HCT116 (cell line): ENCODE measurements at regions not wholly inside any gene's neighbourhood (a gene's known extent, or its start where the extent isn't known, plus 50 kb on each side); places are given as distances from the start of the nearest gene placed in this dataset.

Experiments
- ATAC-seq: fragments of 200-7000 bp; cut with Tn5 transposase; 2 replicates; pipeline ENCODE4 v1.9.1; 2020; ENCODE audit warnings: mild to moderate bottlenecking, moderate library complexity
- BruUV-seq: library from RNA; stranded (reverse); fragments of 400-500 nt; replicated peaks from 2 replicates; lab custom pipeline; 2021; lab: Mats Ljungman, UMichigan
- CTCF ChIA-PET: fragments of 300-600 bp; sonication (Branson Sonifier 250); formaldehyde crosslinking; loops from one replicate; lab custom pipeline; 2021; ENCODE audit warnings: antibody characterized with exemption; lab: Charles Lee
- POLR2A ChIA-PET: fragments of 300-600, 350-600 bp; sonication (Branson Sonifier 250); formaldehyde crosslinking; loops from one replicate; lab custom pipeline; 2021; ENCODE audit warnings: antibody characterized with exemption; lab: Charles Lee
- RAD21 ChIA-PET, 2 experiments: fragments of 300-600 bp; sonication (Branson Sonifier 250); formaldehyde crosslinking; loops; one replicate each; lab custom pipeline; 2023; ENCODE audit warnings: low total read pairs in 2 of 2; ENCODE audit not compliant: uncharacterized antibody in 2 of 2, unreplicated experiment in 2 of 2, low non-redundant PET in 1 of 2; lab: Charles Lee
- DNase-seq: peaks from one replicate; pipeline ENCODE4 v3.0.0-alpha.2; 2010; ENCODE audit warnings: low read depth, low spot score
- H2AFZ ChIP-seq: fragments of 200-600 bp; shearing (Covaris generic), sonication (generic); 2 replicates; pipeline ENCODE4 v1.6.1; 2017; ENCODE audit warnings: low read depth, mixed run types, mixed read lengths, antibody characterized with exemption, low read length; ENCODE audit not compliant: poor library complexity, severe bottlenecking
- H3K27ac ChIP-seq: 2 replicates; pipeline ENCODE4 v1.5.1; 2012; ENCODE audit warnings: low read depth, low read length
- H3K27me3 ChIP-seq: fragments of 200-600 bp; sonication (generic); 2 replicates; pipeline ENCODE4 v1.6.1; 2016; ENCODE audit warnings: mixed run types, low read length, mixed read lengths; ENCODE audit not compliant: insufficient read depth
- H3K36me3 ChIP-seq, 2 experiments: fragments of 200-500 bp in 1 of 2; fragments of 200-600 bp in 1 of 2; sonication (Bioruptor generic) in 1 of 2; sonication (generic) in 1 of 2; 2 replicates each; pipeline versions ENCODE4 v1.5.1 to v1.6.1; 2014 to 2016; ENCODE audit warnings: low read length in 2 of 2, inconsistent platforms in 1 of 2, mixed read lengths in 1 of 2, mixed run types in 1 of 2; ENCODE audit not compliant: insufficient read depth in 2 of 2, control insufficient read depth in 1 of 2
- H3K4me1 ChIP-seq, 2 experiments: fragments of 200-600 bp in 1 of 2; sonication (generic) in 1 of 2; 2 replicates each; pipeline versions ENCODE4 v1.5.1 to v1.6.1; 2012 to 2017; ENCODE audit warnings: low read length in 2 of 2, inconsistent platforms in 1 of 2, mild to moderate bottlenecking in 1 of 2, mixed read lengths in 1 of 2, mixed run types in 1 of 2, moderate library complexity in 1 of 2; ENCODE audit not compliant: insufficient read depth in 2 of 2, control insufficient read depth in 1 of 2
- H3K4me2 ChIP-seq: fragments of 200-600 bp; sonication (generic); 2 replicates; pipeline ENCODE4 v1.6.1; 2017; ENCODE audit warnings: mixed run types, low read length, mixed read lengths
- H3K4me3 ChIP-seq, 2 experiments: fragments of 200-600 bp in 1 of 2; sonication (generic) in 1 of 2; replicated peaks in 1 of 2; 2 replicates each; pipeline ENCODE4 v1.5.1; 2011 to 2016; ENCODE audit warnings: low read length in 2 of 2, control low read depth in 1 of 2, low read depth in 1 of 2, mild to moderate bottlenecking in 1 of 2, mixed read lengths in 1 of 2, mixed run types in 1 of 2
- H3K79me2 ChIP-seq: fragments of 200-600 bp; sonication (generic); 2 replicates; pipeline ENCODE4 v1.6.1; 2017; ENCODE audit warnings: mild to moderate bottlenecking, mixed run types, low read length, moderate library complexity, mixed read lengths; ENCODE audit not compliant: insufficient read depth
- H3K9ac ChIP-seq: fragments of 200-600 bp; sonication (generic); 2 replicates; pipeline ENCODE4 v1.6.1; 2016; ENCODE audit warnings: low read length, mixed read lengths
- H3K9me2 ChIP-seq: fragments of 200-600 bp; sonication (generic), shearing (Covaris generic); 2 replicates; pipeline ENCODE4 v1.6.1; 2017; ENCODE audit warnings: mixed run types, mild to moderate bottlenecking, moderate library complexity; ENCODE audit not compliant: insufficient read depth
- H3K9me3 ChIP-seq, 2 experiments: fragments of 200-500 bp in 1 of 2; fragments of 200-600 bp in 1 of 2; sonication (Bioruptor generic) in 1 of 2; sonication (generic) in 1 of 2; 2 replicates each; pipeline ENCODE4 v1.6.1; 2014 to 2017; ENCODE audit warnings: low read length in 2 of 2, mixed read lengths in 2 of 2, inconsistent platforms in 1 of 2, low read depth in 1 of 2, mild to moderate bottlenecking in 1 of 2, mixed run types in 1 of 2, moderate library complexity in 1 of 2; ENCODE audit not compliant: control insufficient read depth in 1 of 2, insufficient read depth in 1 of 2
- H4K20me1 ChIP-seq: fragments of 200-600 bp; sonication (generic), shearing (Covaris generic); 2 replicates; pipeline ENCODE4 v1.6.1; 2017; ENCODE audit warnings: mixed run types, mild to moderate bottlenecking, moderate library complexity; ENCODE audit not compliant: insufficient read depth
- CBX3 ChIP-seq: IDR thresholded peaks from 2 replicates; pipeline ENCODE4 v1.6.1; 2012; ENCODE audit warnings: low read depth
- EGR1 ChIP-seq: IDR thresholded peaks from 2 replicates; pipeline ENCODE4 v1.6.1; 2012; ENCODE audit warnings: low read depth
- ELF1 ChIP-seq: IDR thresholded peaks from 2 replicates; pipeline ENCODE4 v1.6.1; 2012; ENCODE audit warnings: low read depth, borderline replicate concordance
- EZH2 ChIP-seq: fragments of 200-600 bp; sonication (generic); IDR thresholded peaks from 2 replicates; pipeline ENCODE4 v1.6.1; 2017; ENCODE audit warnings: antibody characterized with exemption, mixed run types
- FOSL1 ChIP-seq: IDR thresholded peaks from 2 replicates; pipeline ENCODE4 v1.6.1; 2012; ENCODE audit warnings: low read depth
- MAX ChIP-seq: IDR thresholded peaks from 2 replicates; pipeline ENCODE4 v1.6.1; 2012
- POLR2AphosphoS5 ChIP-seq: IDR thresholded peaks from 2 replicates; pipeline ENCODE4 v1.6.1; 2011; ENCODE audit warnings: mild to moderate bottlenecking, low read depth, low read length, moderate library complexity
- RAD21 ChIP-seq: IDR thresholded peaks from 2 replicates; pipeline ENCODE4 v1.6.1; 2012; ENCODE audit warnings: low read depth, mild to moderate bottlenecking
- REST ChIP-seq: IDR thresholded peaks from 2 replicates; pipeline ENCODE4 v1.6.1; 2012; ENCODE audit warnings: low read depth
- SIN3A ChIP-seq: IDR thresholded peaks from 2 replicates; pipeline ENCODE4 v1.6.1; 2012; ENCODE audit warnings: low read depth
- SP1 ChIP-seq: IDR thresholded peaks from 2 replicates; pipeline ENCODE4 v1.6.1; 2012; ENCODE audit warnings: low read depth
- SRF ChIP-seq: IDR thresholded peaks from 2 replicates; pipeline ENCODE4 v1.6.1; 2012; ENCODE audit warnings: low read depth
- TCF7L2 ChIP-seq: IDR thresholded peaks from 2 replicates; pipeline ENCODE4 v1.7.0; 2011; ENCODE audit warnings: borderline replicate concordance, inconsistent platforms; ENCODE audit not compliant: insufficient read depth, insufficient read length; ENCODE audit errors: extremely low read depth
- YY1 ChIP-seq: IDR thresholded peaks from 2 replicates; pipeline ENCODE4 v1.6.1; 2011; ENCODE audit warnings: low read length, low read depth, moderate library complexity, mild to moderate bottlenecking; ENCODE audit not compliant: insufficient replicate concordance; ENCODE audit errors: extremely low read depth
- ZBTB33 ChIP-seq: IDR thresholded peaks from 2 replicates; pipeline ENCODE4 v1.6.1; 2011; ENCODE audit warnings: mild to moderate bottlenecking, low read length, moderate library complexity; ENCODE audit not compliant: insufficient replicate concordance; ENCODE audit errors: extremely low read depth
- ZFX ChIP-seq: fragments of 450-650 bp; IDR thresholded peaks from 2 replicates; pipeline ENCODE4 v1.6.1; 2017
- ZNF274 ChIP-seq: fragments of 200-500 bp; sonication (Bioruptor generic); IDR thresholded peaks from 2 replicates; pipeline ENCODE4 v1.6.1; 2014; ENCODE audit warnings: mild to moderate bottlenecking, low read depth, low read length, inconsistent platforms
- intact Hi-C: fragments of 100-400 bp; cut with micrococcal nuclease; formaldehyde crosslinking; loops from 2 replicates; pipeline ENCODE4 v1.10.0; 2022
- TF ChIP-seq, protein P1 (sequence below): IDR thresholded peaks from 2 replicates; pipeline ENCODE4 v1.6.1; 2012
- TF ChIP-seq, protein P2 (sequence below), 3 experiments: fragments of 200-600 bp in 1 of 3; sonication (generic) in 1 of 3; IDR thresholded peaks in 2 of 3; conservative IDR thresholded peaks in 1 of 3; 2 replicates each; pipeline ENCODE4 v1.5.1; 2012 to 2017; ENCODE audit warnings: low read depth in 2 of 3, low read length in 2 of 3, antibody characterized with exemption in 1 of 3, borderline replicate concordance in 1 of 3, control low read depth in 1 of 3, mild to moderate bottlenecking in 1 of 3, mixed read lengths in 1 of 3, mixed run types in 1 of 3, moderate library complexity in 1 of 3; ENCODE audit not compliant: insufficient read depth in 1 of 3

DNA sequence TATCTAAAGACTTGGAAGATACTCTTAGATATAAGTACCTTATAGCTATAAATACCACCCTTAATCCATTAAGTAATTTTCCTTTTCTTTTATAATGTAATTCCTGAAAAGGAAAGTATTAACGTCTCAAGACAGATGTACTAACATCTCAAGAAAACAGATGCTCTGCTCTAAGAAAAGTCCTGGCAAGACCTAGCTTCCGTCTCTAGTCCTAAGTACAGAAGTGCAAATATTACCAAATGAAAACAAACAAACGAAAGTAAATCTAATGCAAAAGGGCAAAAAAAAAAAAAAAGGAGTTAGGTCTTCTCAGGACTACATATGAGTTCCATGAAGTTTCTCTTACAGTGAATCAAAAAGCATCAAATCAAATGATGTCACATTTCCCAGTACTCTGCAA, 106.8 kb upstream of the PDE10A start:
- POLR2A ChIA-PET: no interaction called here
- CTCF ChIA-PET: interaction anchor here (0.6 kb wide), 1 partner anchor 41 kb away, joined by 4 read pairs; no protein-coding TSS in a partner anchor
- no peak overlapping the region for H2AFZ ChIP-seq

More for the DNA sequence above, 106.8 kb upstream of the PDE10A start:
- TF ChIP-seq CBX3: no peak
- TF ChIP-seq MAX: no peak
- TF ChIP-seq POLR2AphosphoS5: no peak
- no peak for TF ChIP-seq SIN3A
- no peak for TF ChIP-seq FOSL1
- TF ChIP-seq, protein P1, sequence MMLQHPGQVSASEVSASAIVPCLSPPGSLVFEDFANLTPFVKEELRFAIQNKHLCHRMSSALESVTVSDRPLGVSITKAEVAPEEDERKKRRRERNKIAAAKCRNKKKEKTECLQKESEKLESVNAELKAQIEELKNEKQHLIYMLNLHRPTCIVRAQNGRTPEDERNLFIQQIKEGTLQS: no peak
- no peak for TF ChIP-seq EGR1
- TF ChIP-seq TCF7L2: no peak
- TF ChIP-seq REST: no peak
- TF ChIP-seq SP1: no peak
- TF ChIP-seq ZBTB33: no peak
- TF ChIP-seq ELF1: no peak
- TF ChIP-seq EZH2: no peak
- TF ChIP-seq YY1: no peak
- no peak for TF ChIP-seq SRF
- TF ChIP-seq, protein P2, sequence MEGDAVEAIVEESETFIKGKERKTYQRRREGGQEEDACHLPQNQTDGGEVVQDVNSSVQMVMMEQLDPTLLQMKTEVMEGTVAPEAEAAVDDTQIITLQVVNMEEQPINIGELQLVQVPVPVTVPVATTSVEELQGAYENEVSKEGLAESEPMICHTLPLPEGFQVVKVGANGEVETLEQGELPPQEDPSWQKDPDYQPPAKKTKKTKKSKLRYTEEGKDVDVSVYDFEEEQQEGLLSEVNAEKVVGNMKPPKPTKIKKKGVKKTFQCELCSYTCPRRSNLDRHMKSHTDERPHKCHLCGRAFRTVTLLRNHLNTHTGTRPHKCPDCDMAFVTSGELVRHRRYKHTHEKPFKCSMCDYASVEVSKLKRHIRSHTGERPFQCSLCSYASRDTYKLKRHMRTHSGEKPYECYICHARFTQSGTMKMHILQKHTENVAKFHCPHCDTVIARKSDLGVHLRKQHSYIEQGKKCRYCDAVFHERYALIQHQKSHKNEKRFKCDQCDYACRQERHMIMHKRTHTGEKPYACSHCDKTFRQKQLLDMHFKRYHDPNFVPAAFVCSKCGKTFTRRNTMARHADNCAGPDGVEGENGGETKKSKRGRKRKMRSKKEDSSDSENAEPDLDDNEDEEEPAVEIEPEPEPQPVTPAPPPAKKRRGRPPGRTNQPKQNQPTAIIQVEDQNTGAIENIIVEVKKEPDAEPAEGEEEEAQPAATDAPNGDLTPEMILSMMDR (IDR thresholded peaks at IDR 0.05 in 2 of 3, conservative IDR thresholded peaks at IDR 0.05 in 1 of 3; ENCODE audit: borderline replicate concordance in 1 of 3, insufficient read depth in 1 of 3, low read depth in 2 of 3, low read length in 2 of 3): no peak
- TF ChIP-seq ZFX: no peak
- no peak for TF ChIP-seq RAD21
- no peak for TF ChIP-seq ZNF274
- TF ChIP-seq, all 23 proteins: peak for 0
- H3K4me3 ChIP-seq: no peak overlapping the region
- no peak overlapping the region for H3K4me2 ChIP-seq
- H3K9ac ChIP-seq: no peak overlapping the region
- H3K4me1 ChIP-seq: no peaks in the 10 kb centered on the region
- H3K27ac ChIP-seq: no peak overlapping the region
- intact Hi-C loops: loop anchor here (10.0 kb wide), 1 partner anchor 915 kb away; no protein-coding TSS in a partner anchor
- DNase-seq: no peak
- H3K27me3 ChIP-seq: no peaks in the 10 kb centered on the region
- H3K9me3 ChIP-seq: no peaks in the 10 kb centered on the region
- no peak for ATAC-seq
- no peaks in the 10 kb centered on the region for H3K9me2 ChIP-seq
- no peaks in the 10 kb centered on the region for H3K79me2 ChIP-seq
- no TSS peak for BruUV-seq
- RAD21 ChIA-PET: no interaction called here
- H4K20me1 ChIP-seq: no peaks in the 10 kb centered on the region
- H3K36me3 ChIP-seq: no peaks in the 10 kb centered on the region
